ENCODE measurements at regions not wholly inside any gene's neighbourhood (a gene's known extent, or its start where the extent isn't known, plus 50 kb on each side); places are given as distances from the start of the nearest gene placed in this dataset.

DNA sequence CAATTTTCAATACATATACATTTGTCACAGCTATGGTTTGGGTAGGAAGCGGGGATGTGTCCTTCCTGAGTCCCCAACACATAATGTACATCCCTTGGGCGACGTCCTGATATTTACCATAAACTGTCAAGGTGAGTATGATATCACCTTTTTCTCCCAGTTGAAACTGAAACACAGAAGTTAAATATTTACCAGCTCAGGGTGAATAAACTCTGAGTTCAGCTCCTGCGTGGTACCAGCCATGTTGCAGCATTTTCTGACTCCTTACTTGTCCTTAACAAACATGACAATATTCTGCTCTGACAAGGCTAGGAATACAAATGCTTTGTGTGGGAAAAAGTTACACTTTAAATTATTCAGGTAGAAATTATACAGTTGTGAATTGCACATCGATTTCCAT is 294.2 kb downstream of the TEX29 start:
- TF ChIP-seq, protein P1, sequence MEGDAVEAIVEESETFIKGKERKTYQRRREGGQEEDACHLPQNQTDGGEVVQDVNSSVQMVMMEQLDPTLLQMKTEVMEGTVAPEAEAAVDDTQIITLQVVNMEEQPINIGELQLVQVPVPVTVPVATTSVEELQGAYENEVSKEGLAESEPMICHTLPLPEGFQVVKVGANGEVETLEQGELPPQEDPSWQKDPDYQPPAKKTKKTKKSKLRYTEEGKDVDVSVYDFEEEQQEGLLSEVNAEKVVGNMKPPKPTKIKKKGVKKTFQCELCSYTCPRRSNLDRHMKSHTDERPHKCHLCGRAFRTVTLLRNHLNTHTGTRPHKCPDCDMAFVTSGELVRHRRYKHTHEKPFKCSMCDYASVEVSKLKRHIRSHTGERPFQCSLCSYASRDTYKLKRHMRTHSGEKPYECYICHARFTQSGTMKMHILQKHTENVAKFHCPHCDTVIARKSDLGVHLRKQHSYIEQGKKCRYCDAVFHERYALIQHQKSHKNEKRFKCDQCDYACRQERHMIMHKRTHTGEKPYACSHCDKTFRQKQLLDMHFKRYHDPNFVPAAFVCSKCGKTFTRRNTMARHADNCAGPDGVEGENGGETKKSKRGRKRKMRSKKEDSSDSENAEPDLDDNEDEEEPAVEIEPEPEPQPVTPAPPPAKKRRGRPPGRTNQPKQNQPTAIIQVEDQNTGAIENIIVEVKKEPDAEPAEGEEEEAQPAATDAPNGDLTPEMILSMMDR (conservative IDR thresholded peaks at IDR 0.05), result no peak
- no peak for TF ChIP-seq EZH2 (IDR thresholded peaks at IDR 0.05; ENCODE audit: low read depth)

Measured in PC-9 (cell line).